A673 (cell line): ENCODE measurements at regions not wholly inside any gene's neighbourhood (a gene's known extent, or its start where the extent isn't known, plus 50 kb on each side); places are given as distances from the start of the nearest gene placed in this dataset.

Experiments
- BruUV-seq: library from RNA; stranded (reverse); fragments of 400-500 nt; replicated peaks from 2 replicates; lab custom pipeline; 2021; lab: Mats Ljungman, UMichigan
- CTCF ChIA-PET: fragments of 300-600 bp; sonication (Branson Sonifier 250); formaldehyde crosslinking; loops from one replicate; lab custom pipeline; 2022; ENCODE audit warnings: antibody characterized with exemption; lab: Charles Lee
- POLR2A ChIA-PET: fragments of 300-600 bp; sonication (Branson Sonifier 250); formaldehyde crosslinking; loops from one replicate; lab custom pipeline; 2022; ENCODE audit warnings: antibody characterized with exemption; ENCODE audit not compliant: low non-redundant PET; lab: Charles Lee
- DNase-seq: peaks from one replicate; pipeline ENCODE4 v3.0.0-alpha.2; 2015; ENCODE audit warnings: low spot score
- H3K27ac ChIP-seq: fragments of 200-600 bp; sonication (generic); 2 replicates; pipeline ENCODE4 v1.5.1; 2016; ENCODE audit warnings: mixed run types, low read depth, mild to moderate bottlenecking, mixed read lengths, antibody characterized with exemption, low read length; ENCODE audit not compliant: poor library complexity, severe bottlenecking
- H3K27me3 ChIP-seq: fragments of 200-600 bp; sonication (generic); replicated peaks from 2 replicates; pipeline ENCODE4 v1.6.1; 2017; ENCODE audit warnings: mixed run types, low read depth, mild to moderate bottlenecking, mixed read lengths, antibody characterized with exemption, low read length; ENCODE audit not compliant: insufficient read depth, poor library complexity
- H3K36me3 ChIP-seq: fragments of 200-600 bp; sonication (generic); 2 replicates; pipeline ENCODE4 v1.6.1; 2016; ENCODE audit warnings: mixed run types, mild to moderate bottlenecking, mixed read lengths, antibody characterized with exemption, low read length; ENCODE audit not compliant: insufficient read depth, poor library complexity, severe bottlenecking
- H3K4me1 ChIP-seq: fragments of 200-600 bp; sonication (generic); 2 replicates; pipeline ENCODE4 v1.6.1; 2017; ENCODE audit warnings: mixed run types, mild to moderate bottlenecking, mixed read lengths, antibody characterized with exemption, low read length; ENCODE audit not compliant: insufficient read depth, poor library complexity, severe bottlenecking
- H3K4me3 ChIP-seq: fragments of 200-600 bp; sonication (generic); 2 replicates; pipeline ENCODE4 v1.5.1; 2016; ENCODE audit warnings: low read depth, mixed run types, mild to moderate bottlenecking, mixed read lengths, low read length; ENCODE audit not compliant: poor library complexity, severe bottlenecking
- H3K9me3 ChIP-seq: fragments of 200-600 bp; sonication (generic); 2 replicates; pipeline ENCODE4 v1.6.1; 2016; ENCODE audit warnings: mixed run types, low read depth, mild to moderate bottlenecking, mixed read lengths, antibody characterized with exemption, low read length; ENCODE audit not compliant: poor library complexity, severe bottlenecking
- EZH2 ChIP-seq: fragments of 200-600 bp; sonication (generic); IDR thresholded peaks from 2 replicates; pipeline ENCODE4 v1.6.1; 2017; ENCODE audit warnings: borderline replicate concordance, low read depth, mild to moderate bottlenecking, mixed read lengths, antibody characterized with exemption, low read length; ENCODE audit not compliant: poor library complexity, severe bottlenecking
- intact Hi-C: fragments of 100-400 bp; cut with micrococcal nuclease; formaldehyde crosslinking; loops from one replicate; pipeline ENCODE4 v1.10.0; 2022; ENCODE audit not compliant: unreplicated experiment
- TF ChIP-seq, protein P1 (sequence below): fragments of 300-800, 200-600 bp; sonication (generic); conservative IDR thresholded peaks from 2 replicates; pipeline ENCODE4 v1.5.1; 2017; ENCODE audit warnings: low read depth, mild to moderate bottlenecking, antibody characterized with exemption, low read length, moderate library complexity, mixed read lengths

DNA sequence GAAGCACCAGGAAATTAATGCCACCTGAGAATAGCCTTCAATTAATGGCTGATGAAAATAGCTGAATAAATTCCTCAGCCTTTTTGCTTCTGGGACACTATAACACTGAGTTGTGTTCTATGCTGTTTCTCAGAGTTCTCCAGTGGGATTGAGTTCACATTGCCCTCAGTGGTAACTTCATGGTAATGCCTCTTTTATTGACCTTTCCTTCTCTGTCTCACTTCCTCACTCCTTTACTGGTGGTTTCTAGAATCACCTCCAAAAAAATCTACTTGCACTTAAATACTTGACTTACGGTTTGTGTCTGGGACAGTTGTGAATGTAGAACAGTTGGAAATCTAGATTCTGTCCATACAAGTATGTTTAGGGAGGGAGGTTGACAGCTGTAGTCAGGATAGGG, 293.7 kb downstream of the PPP1R2C start:
- TF ChIP-seq EZH2 = no peak
- no peak for DNase-seq
- Histone ChIP-seq H3K27me3 (no peaks in the 10 kb centered on the region), H3K36me3 (no peaks in the 10 kb centered on the region), H3K27ac (no peak overlapping the region), H3K4me3 (no peak overlapping the region), H3K4me1 (no peaks in the 10 kb centered on the region), H3K9me3 (no peaks in the 10 kb centered on the region)
- BruUV-seq = no TSS peak
- ChIA-PET CTCF (no interaction called here), POLR2A (no interaction called here)
- intact Hi-C loops = no loop called here

GRCh38 chrX:42477396-42477795, 300.6 kb downstream of the PPP1R2C start:
- ChIA-PET CTCF (interaction anchor here (0.6 kb wide), 1 partner anchor 1001 kb away, joined by 4 read pairs; no protein-coding TSS in a partner anchor), POLR2A (no interaction called here)
- no peak overlapping the region for H3K27ac ChIP-seq
- no peaks in the 10 kb centered on the region for H3K4me1 ChIP-seq
- no peak overlapping the region for H3K4me3 ChIP-seq
- intact Hi-C loops = no loop called here
- H3K36me3 ChIP-seq = no peaks in the 10 kb centered on the region
- DNase-seq = no peak
- H3K9me3 ChIP-seq = no peaks in the 10 kb centered on the region
- BruUV-seq = no TSS peak
- TF ChIP-seq, protein P1, sequence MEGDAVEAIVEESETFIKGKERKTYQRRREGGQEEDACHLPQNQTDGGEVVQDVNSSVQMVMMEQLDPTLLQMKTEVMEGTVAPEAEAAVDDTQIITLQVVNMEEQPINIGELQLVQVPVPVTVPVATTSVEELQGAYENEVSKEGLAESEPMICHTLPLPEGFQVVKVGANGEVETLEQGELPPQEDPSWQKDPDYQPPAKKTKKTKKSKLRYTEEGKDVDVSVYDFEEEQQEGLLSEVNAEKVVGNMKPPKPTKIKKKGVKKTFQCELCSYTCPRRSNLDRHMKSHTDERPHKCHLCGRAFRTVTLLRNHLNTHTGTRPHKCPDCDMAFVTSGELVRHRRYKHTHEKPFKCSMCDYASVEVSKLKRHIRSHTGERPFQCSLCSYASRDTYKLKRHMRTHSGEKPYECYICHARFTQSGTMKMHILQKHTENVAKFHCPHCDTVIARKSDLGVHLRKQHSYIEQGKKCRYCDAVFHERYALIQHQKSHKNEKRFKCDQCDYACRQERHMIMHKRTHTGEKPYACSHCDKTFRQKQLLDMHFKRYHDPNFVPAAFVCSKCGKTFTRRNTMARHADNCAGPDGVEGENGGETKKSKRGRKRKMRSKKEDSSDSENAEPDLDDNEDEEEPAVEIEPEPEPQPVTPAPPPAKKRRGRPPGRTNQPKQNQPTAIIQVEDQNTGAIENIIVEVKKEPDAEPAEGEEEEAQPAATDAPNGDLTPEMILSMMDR = no peak
- no peak for TF ChIP-seq EZH2
- no peaks in the 10 kb centered on the region for H3K27me3 ChIP-seq

- Histone ChIP-seq H3K4me1 (no peaks in the 10 kb centered on the region), H3K4me3 (no peak overlapping the region), H3K36me3 (no peaks in the 10 kb centered on the region), H3K27me3 (no peaks in the 10 kb centered on the region), H3K9me3 (no peaks in the 10 kb centered on the region), H3K27ac (no peak overlapping the region)
- no TSS peak for BruUV-seq
- no peak for DNase-seq
- TF ChIP-seq, protein P1 = no peak
- no peak for TF ChIP-seq EZH2
- CTCF ChIA-PET = no interaction called here
- POLR2A ChIA-PET = no interaction called here
- intact Hi-C loops = no loop called here
These were observed 305.2 kb downstream of the PPP1R2C start for GRCh38 chrX:42472727-42473126.

DNA sequence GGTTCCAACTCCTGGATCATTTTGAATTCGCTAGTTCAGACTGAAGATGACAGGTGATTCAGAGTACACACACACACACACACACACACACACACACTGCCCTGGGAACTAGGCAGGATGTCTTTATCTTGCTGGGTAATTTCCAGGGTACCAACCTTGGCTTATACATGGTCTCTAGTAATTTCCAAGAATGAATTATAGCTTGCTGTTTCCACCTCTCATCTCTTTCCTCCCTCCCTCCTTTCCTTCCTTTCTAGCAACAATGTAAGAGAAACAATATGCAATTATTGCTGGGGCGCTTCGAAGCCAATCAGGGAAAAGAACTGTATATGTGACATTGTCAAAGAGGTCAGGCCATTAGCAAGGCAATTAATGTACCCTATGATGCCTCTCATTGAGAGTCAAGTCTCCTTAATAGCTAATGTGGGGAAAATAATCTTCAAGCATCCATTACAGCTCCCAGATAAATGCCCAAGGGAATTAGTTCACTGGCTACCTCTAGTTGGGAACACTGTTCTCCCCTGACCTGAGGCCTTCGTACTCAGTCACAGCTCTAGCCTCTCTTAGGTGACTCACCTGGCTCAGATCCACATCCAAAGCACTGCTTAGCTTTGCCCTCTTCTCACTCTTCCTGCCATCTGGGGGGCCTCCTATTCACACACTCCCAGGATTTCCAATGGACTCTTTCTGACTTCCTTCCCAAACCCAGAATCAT, 311.5 kb downstream of the PPP1R2C start:
- Histone ChIP-seq H3K4me1 (no peaks in the 10 kb centered on the region), H3K36me3 (no peaks in the 10 kb centered on the region), H3K27ac (no peak overlapping the region), H3K4me3 (no peak overlapping the region), H3K27me3 (no peaks in the 10 kb centered on the region), H3K9me3 (no peaks in the 10 kb centered on the region)
- CTCF ChIA-PET = no interaction called here
- POLR2A ChIA-PET = interaction anchor here (0.6 kb wide), 1 partner anchor 633 kb away, joined by 3 read pairs; no protein-coding TSS in a partner anchor
- DNase-seq = no peak
- no TSS peak for BruUV-seq
- intact Hi-C loops = no loop called here
- no peak for TF ChIP-seq EZH2
- TF ChIP-seq, protein P1 = no peak
